CD4-positive, alpha-beta memory T cell (primary cell): ENCODE measurements at regions not wholly inside any gene's neighbourhood (a gene's known extent, or its start where the extent isn't known, plus 50 kb on each side); places are given as distances from the start of the nearest gene placed in this dataset.
A peak's percentile ranks its signal among the peaks of the same experiment; 100 is the strongest.

Experiments used
- CTCF ChIA-PET: fragments of 350-600 bp; sonication (Branson Sonifier 250); formaldehyde crosslinking; loops from one replicate; lab custom pipeline; 2021; ENCODE audit warnings: inconsistent platforms; ENCODE audit not compliant: partially characterized antibody; lab: Charles Lee
- POLR2A ChIA-PET: fragments of 350-600 bp; sonication (Branson Sonifier 250); formaldehyde crosslinking; loops from one replicate; lab custom pipeline; 2021; ENCODE audit not compliant: partially characterized antibody; lab: Charles Lee
- DNase-seq, 5 donors: peaks; one replicate each; pipeline versions ENCODE4 v3.0.0 to v3.0.0-alpha.2; 2020 to 2022; ENCODE audit warnings: mixed read lengths in 1 of 5
- H3K27ac ChIP-seq: one replicate; pipeline ENCODE4 v1.7.0; 2013; ENCODE audit warnings: low read depth, low read length
- H3K27me3 ChIP-seq: 2 replicates; pipeline ENCODE4 v1.7.0; 2013; ENCODE audit warnings: mild to moderate bottlenecking, low read length, moderate library complexity; ENCODE audit not compliant: insufficient read depth
- H3K36me3 ChIP-seq: 2 replicates; pipeline ENCODE4 v1.7.0; 2013; ENCODE audit warnings: mild to moderate bottlenecking, low read length, moderate library complexity; ENCODE audit not compliant: insufficient read depth
- H3K4me1 ChIP-seq: 2 replicates; pipeline ENCODE4 v1.7.0; 2013; ENCODE audit warnings: mild to moderate bottlenecking, low read length, moderate library complexity; ENCODE audit not compliant: insufficient read depth
- H3K4me3 ChIP-seq, 2 donors: one replicate each; pipeline ENCODE4 v1.7.0; 2013; ENCODE audit warnings: low read length in 2 of 2, mild to moderate bottlenecking in 1 of 2
- H3K9me3 ChIP-seq, 2 donors: one replicate each; pipeline ENCODE4 v1.7.0; 2013; ENCODE audit warnings: low read length in 2 of 2, control low read depth in 1 of 2; ENCODE audit not compliant: control insufficient read depth in 1 of 2
- H3K27ac Mint-ChIP-seq, 7 donors: one replicate each; pipeline ENCODE4 v1.8.0; 2020 to 2021; ENCODE audit warnings: mixed read lengths in 7 of 7, mild to moderate bottlenecking in 6 of 7, inconsistent platforms in 3 of 7, moderate library complexity in 3 of 7
- H3K27me3 Mint-ChIP-seq, 2 donors: one replicate each; pipeline ENCODE4 v1.8.0; 2020 to 2021; ENCODE audit warnings: mixed read lengths in 2 of 2
- H3K36me3 Mint-ChIP-seq, 2 donors: one replicate each; pipeline ENCODE4 v1.8.0; 2020 to 2021; ENCODE audit warnings: mixed read lengths in 2 of 2, inconsistent platforms in 1 of 2, mild to moderate bottlenecking in 1 of 2
- H3K4me1 Mint-ChIP-seq, 4 donors: one replicate each; pipeline ENCODE4 v1.8.0; 2020 to 2021; ENCODE audit warnings: mixed read lengths in 4 of 4, mild to moderate bottlenecking in 1 of 4
- H3K4me3 Mint-ChIP-seq, 8 donors: one replicate each; pipeline ENCODE4 v1.8.0; 2020 to 2021; ENCODE audit warnings: mixed read lengths in 8 of 8, mild to moderate bottlenecking in 7 of 8, moderate library complexity in 6 of 8, inconsistent platforms in 3 of 8
- H3K9me3 Mint-ChIP-seq, 8 donors: one replicate each; pipeline ENCODE4 v1.8.0; 2020 to 2021; ENCODE audit warnings: mixed read lengths in 8 of 8, mild to moderate bottlenecking in 5 of 8, inconsistent platforms in 3 of 8, moderate library complexity in 1 of 8
- intact Hi-C: fragments of 100-400 bp; cut with micrococcal nuclease; formaldehyde crosslinking; loops from one replicate; pipeline ENCODE4 v1.15.1; 2023

DNA sequence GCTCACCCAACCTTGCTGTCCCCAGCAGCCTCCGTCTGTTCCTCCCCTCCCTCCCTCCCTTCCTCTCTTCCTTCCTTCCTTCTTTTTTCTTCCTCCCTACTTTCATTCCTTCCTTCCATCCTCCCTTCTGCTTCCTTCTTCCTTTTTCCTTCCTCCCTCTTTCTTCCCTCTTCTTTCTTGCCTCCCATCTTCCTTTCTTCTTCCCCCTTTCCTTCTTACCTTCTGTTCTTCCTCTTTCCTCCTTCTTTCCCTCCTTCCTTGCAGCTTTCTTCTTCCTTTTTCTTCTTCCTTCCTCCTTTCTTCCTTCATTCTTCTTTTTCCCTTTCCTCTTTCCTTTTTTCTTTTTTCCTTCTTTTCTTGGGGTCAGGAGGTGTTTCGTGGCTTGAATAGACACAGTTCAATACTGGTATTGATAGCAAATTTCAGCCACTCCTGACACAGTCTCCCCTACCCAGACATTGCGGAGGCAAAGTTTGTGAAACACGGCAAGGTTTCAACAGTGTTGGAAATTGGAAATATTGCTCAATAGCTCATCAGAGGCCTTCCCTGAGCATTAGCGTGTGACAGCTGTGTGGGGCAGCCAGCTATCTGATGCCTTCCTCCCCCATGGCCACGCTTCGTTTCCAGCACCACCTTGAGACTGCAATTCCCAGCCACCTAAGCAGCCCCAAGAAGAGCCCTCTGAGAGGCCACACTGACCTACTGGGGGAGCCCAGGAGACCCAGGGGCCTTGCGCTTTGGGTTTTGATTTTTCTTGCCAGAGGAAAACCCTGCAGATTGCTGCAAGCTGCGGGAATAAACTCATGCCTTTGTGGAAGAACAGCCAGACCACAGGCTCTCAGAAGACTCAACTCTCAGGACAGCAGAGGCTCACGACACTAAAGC lies 82.2 kb downstream of the KLF15 start:
- ChIA-PET CTCF (no interaction called here), POLR2A (no interaction called here)
- no peak for DNase-seq
- Histone ChIP-seq H3K27ac (no peak overlapping the region), H3K4me1 (no peaks in the 10 kb centered on the region), H3K27me3 (no peaks in the 10 kb centered on the region), H3K36me3 (no peaks in the 10 kb centered on the region), H3K4me3 (no peak overlapping the region), H3K9me3 (no peaks in the 10 kb centered on the region)
- no peak overlapping the region for H3K4me3 Mint-ChIP-seq
- intact Hi-C loops: no loop called here
- no peaks in the 10 kb centered on the region for H3K9me3 Mint-ChIP-seq
- H3K27ac Mint-ChIP-seq: no peak overlapping the region
- no peaks in the 10 kb centered on the region for H3K36me3 Mint-ChIP-seq
- H3K4me1 Mint-ChIP-seq: no peaks in the 10 kb centered on the region
- H3K27me3 Mint-ChIP-seq: peaks cover 15 to 16% of the 10 kb centered on the region in 2 donors

GRCh38 chr3:126270145-126270811 lies 86.9 kb downstream of the KLF15 start:
- no peaks in the 10 kb centered on the region for H3K9me3 ChIP-seq
- Mint-ChIP-seq H3K36me3 (no peaks in the 10 kb centered on the region), H3K4me1 (peaks cover 0 to 8% (median 1%) of the 10 kb centered on the region in 4 donors), H3K27me3 (peaks cover 10% of the 10 kb centered on the region in 2 donors), H3K4me3 (no peak overlapping the region), H3K9me3 (no peaks in the 10 kb centered on the region), H3K27ac (no peak overlapping the region)
- intact Hi-C loops: no loop called here
- no peaks in the 10 kb centered on the region for H3K27me3 ChIP-seq
- H3K4me3 ChIP-seq: no peak overlapping the region
- DNase-seq: no peak
- H3K27ac ChIP-seq: no peak overlapping the region
- no peaks in the 10 kb centered on the region for H3K36me3 ChIP-seq
- no peaks in the 10 kb centered on the region for H3K4me1 ChIP-seq
- ChIA-PET CTCF (no interaction called here), POLR2A (no interaction called here)

- Mint-ChIP-seq H3K27me3 (peaks cover 8% of the 10 kb centered on the region in 2 donors), H3K9me3 (peaks cover 0 to 2% (median 0%) of the 10 kb centered on the region in 8 donors), H3K27ac (no peak overlapping the region), H3K36me3 (no peaks in the 10 kb centered on the region), H3K4me3 (no peak overlapping the region), H3K4me1 (peaks cover 0 to 8% (median 1%) of the 10 kb centered on the region in 4 donors)
- Histone ChIP-seq H3K9me3 (no peaks in the 10 kb centered on the region), H3K36me3 (no peaks in the 10 kb centered on the region), H3K4me3 (no peak overlapping the region), H3K4me1 (no peaks in the 10 kb centered on the region), H3K27ac (no peak overlapping the region), H3K27me3 (no peaks in the 10 kb centered on the region)
- intact Hi-C loops: no loop called here
- ChIA-PET CTCF (no interaction called here), POLR2A (no interaction called here)
- no peak for DNase-seq
Observed at GRCh38 chr3:126269354-126269753, 87.9 kb downstream of the KLF15 start.

DNA sequence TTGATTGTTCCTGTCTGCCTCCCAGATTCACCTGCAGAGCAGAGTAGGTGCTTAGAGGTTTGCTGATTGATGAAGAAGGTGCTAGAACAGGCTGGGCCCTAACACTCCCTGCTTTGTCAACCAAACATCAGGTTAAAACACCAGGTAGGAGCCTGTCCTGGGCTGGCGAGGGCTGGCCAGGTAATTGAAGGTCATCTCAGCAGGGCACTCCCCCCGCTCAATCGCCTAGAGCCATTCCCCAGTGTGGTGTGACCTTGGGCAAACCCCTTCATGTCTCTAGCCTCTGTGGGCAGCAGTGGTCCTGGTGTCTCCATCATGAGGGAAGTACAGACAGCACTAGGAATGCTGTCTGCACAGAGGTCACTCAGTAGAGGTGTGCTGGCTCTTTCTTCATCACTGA lies 88.3 kb downstream of the KLF15 start:
- no peak for DNase-seq
- Histone ChIP-seq H3K36me3 (no peaks in the 10 kb centered on the region), H3K27ac (no peak overlapping the region), H3K4me3 (no peak overlapping the region), H3K4me1 (no peaks in the 10 kb centered on the region), H3K27me3 (no peaks in the 10 kb centered on the region), H3K9me3 (no peaks in the 10 kb centered on the region)
- peaks cover 8 to 11% of the 10 kb centered on the region in 2 donors for H3K27me3 Mint-ChIP-seq
- ChIA-PET POLR2A (no interaction called here), CTCF (no interaction called here)
- H3K9me3 Mint-ChIP-seq: peaks cover 0 to 2% (median 0%) of the 10 kb centered on the region in 8 donors
- peaks cover 0 to 8% (median 1%) of the 10 kb centered on the region in 4 donors for H3K4me1 Mint-ChIP-seq
- intact Hi-C loops: no loop called here
- no peak overlapping the region for H3K27ac Mint-ChIP-seq
- no peaks in the 10 kb centered on the region for H3K36me3 Mint-ChIP-seq
- H3K4me3 Mint-ChIP-seq: no peak overlapping the region

DNA sequence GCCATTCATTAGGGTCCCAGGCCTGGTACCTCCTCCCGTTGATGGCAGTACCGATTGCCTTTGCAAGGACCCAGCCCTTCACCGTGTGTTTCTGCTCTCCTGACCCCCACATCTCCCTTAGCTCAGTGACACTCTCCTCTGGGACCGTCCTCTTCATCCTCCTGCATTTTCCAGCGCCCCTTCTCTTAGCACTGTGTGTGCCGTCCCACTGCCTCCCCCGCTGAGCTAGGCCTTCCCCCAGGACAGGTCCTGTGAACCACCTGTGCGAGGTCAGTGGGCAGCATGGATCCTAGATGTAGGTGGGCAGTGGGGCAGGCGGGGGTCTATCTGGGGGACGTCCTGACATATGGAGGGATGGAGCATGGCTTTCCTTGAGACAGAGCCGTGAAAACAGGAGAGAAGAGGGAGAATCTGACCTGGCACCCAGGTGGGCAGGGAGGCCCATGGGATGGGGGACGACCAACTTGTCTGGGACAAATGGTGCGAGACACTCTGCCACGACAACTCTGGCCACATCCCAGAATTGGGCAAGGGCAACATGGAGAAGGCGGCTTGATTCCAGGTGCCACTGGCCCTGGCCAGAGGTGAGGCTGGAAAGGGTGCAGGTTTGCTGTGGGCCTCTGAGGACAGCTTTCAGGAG lies 87.7 kb upstream of the ALDH1L1 start:
- Mint-ChIP-seq H3K9me3 (peaks cover 0 to 2% (median 0%) of the 10 kb centered on the region in 8 donors), H3K4me3 (peak overlapping the region in 1 of 8 donors; percentile 2), H3K36me3 (no peaks in the 10 kb centered on the region), H3K4me1 (peaks cover 0 to 8% (median 1%) of the 10 kb centered on the region in 4 donors), H3K27ac (no peak overlapping the region), H3K27me3 (peaks cover 8 to 9% of the 10 kb centered on the region in 2 donors)
- ChIA-PET POLR2A (no interaction called here), CTCF (no interaction called here)
- Histone ChIP-seq H3K36me3 (no peaks in the 10 kb centered on the region), H3K9me3 (no peaks in the 10 kb centered on the region), H3K4me3 (no peak overlapping the region), H3K27me3 (no peaks in the 10 kb centered on the region), H3K4me1 (no peaks in the 10 kb centered on the region), H3K27ac (no peak overlapping the region)
- no peak for DNase-seq
- intact Hi-C loops: no loop called here

DNA sequence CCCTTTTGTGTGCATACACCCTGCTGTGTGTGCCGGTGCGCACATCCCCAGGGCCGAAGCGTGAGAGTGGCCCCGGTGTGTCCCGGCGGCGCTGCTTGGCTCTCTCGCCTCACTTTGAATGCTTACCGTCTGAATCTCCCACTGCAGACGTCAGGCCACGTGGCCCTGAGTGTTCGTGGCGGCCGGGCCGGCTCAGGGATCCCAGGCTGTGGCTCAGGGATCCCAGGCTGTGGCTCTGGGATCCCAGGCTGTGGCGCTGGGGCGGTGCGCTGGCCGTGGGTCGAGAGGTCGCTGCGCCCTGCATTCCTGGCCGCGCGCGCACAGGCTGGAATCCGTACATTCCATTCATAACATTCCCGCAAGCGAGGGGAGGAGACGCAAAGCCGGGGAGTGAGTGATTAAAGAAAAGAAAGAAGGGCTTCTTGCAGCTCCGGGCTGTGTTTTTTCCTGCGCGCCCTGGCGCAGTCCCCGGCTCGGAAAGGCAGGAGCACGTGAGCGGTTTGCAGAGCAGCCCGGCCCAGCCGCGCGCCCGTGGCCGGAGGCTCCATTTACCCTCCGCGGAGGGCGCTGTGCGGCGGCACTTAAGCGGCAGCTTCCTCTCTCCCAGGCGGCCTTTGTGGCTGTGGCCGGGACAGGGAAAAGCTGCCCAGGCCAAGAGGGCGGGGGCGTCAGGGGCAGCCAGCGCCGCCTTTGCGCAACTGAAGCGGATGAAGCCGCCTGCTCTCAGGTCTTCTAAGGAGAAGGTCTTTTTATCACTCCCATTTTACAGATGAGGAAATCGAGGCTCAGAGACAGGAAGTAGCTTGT lies 87.0 kb upstream of the ALDH1L1 start:
- DNase-seq: no peak
- Mint-ChIP-seq H3K27me3 (peaks cover 8 to 14% of the 10 kb centered on the region in 2 donors), H3K4me1 (peaks cover 0 to 8% (median 1%) of the 10 kb centered on the region in 4 donors), H3K36me3 (no peaks in the 10 kb centered on the region), H3K27ac (no peak overlapping the region), H3K9me3 (peaks cover 0 to 2% (median 0%) of the 10 kb centered on the region in 8 donors), H3K4me3 (no peak overlapping the region)
- H3K27me3 ChIP-seq: no peaks in the 10 kb centered on the region
- no peaks in the 10 kb centered on the region for H3K36me3 ChIP-seq
- no peak overlapping the region for H3K27ac ChIP-seq
- POLR2A ChIA-PET: no interaction called here
- intact Hi-C loops: no loop called here
- CTCF ChIA-PET: no interaction called here
- H3K4me3 ChIP-seq: no peak overlapping the region
- H3K4me1 ChIP-seq: no peaks in the 10 kb centered on the region
- no peaks in the 10 kb centered on the region for H3K9me3 ChIP-seq

- H3K27me3 Mint-ChIP-seq: peaks cover 10 to 14% of the 10 kb centered on the region in 2 donors
- H3K4me1 Mint-ChIP-seq: peaks cover 0 to 8% (median 1%) of the 10 kb centered on the region in 4 donors
- Histone ChIP-seq H3K27me3 (no peaks in the 10 kb centered on the region), H3K36me3 (no peaks in the 10 kb centered on the region), H3K4me1 (no peaks in the 10 kb centered on the region), H3K9me3 (no peaks in the 10 kb centered on the region), H3K27ac (no peak overlapping the region), H3K4me3 (no peak overlapping the region)
- no peaks in the 10 kb centered on the region for H3K36me3 Mint-ChIP-seq
- no peak for DNase-seq
- intact Hi-C loops: no loop called here
- CTCF ChIA-PET: no interaction called here
- H3K9me3 Mint-ChIP-seq: peaks cover 0 to 2% (median 0%) of the 10 kb centered on the region in 8 donors
- POLR2A ChIA-PET: no interaction called here
- no peak overlapping the region for H3K27ac Mint-ChIP-seq
- no peak overlapping the region for H3K4me3 Mint-ChIP-seq
Observed at GRCh38 chr3:126266850-126267168, 86.4 kb upstream of the ALDH1L1 start.
